GM12878 (cell line): ENCODE measurements at regions not wholly inside any gene's neighbourhood (a gene's known extent, or its start where the extent isn't known, plus 50 kb on each side); places are given as distances from the start of the nearest gene placed in this dataset.

ENCODE experiments used
- ATAC-seq: fragments of 200-7000 bp; cut with Tn5 transposase; 3 replicates; pipeline ENCODE4 v1.9.1; 2020; ENCODE audit warnings: mild to moderate bottlenecking, moderate library complexity
- BruUV-seq: library from RNA; stranded (reverse); fragments of 400-500 nt; replicated peaks from 2 replicates; lab custom pipeline; 2021; lab: Mats Ljungman, UMichigan
- CTCF ChIA-PET: fragments of 300-600 bp; sonication (Branson Sonifier 250); formaldehyde crosslinking; extraction: SDS; loops from one replicate; lab custom pipeline; 2021; ENCODE audit warnings: inconsistent platforms; lab: Yijun Ruan, JAX
- POLR2A ChIA-PET: fragments of 350-600 bp; formaldehyde crosslinking; extraction: SDS; loops from one replicate; lab custom pipeline; 2021; ENCODE audit warnings: inconsistent platforms; lab: Charles Lee
- RAD21 ChIA-PET: fragments of 300-600 bp; sonication (Branson Sonifier 250); formaldehyde crosslinking; loops from one replicate; lab custom pipeline; 2023; ENCODE audit warnings: antibody characterized with exemption; ENCODE audit not compliant: unreplicated experiment; lab: Charles Lee
- SMC1A ChIA-PET: fragments of 300-600 bp; sonication (Branson Sonifier 250); formaldehyde crosslinking; loops from one replicate; lab custom pipeline; 2023; ENCODE audit not compliant: unreplicated experiment, uncharacterized antibody; lab: Charles Lee
- DNase-seq: peaks from one replicate; pipeline ENCODE4 v3.0.0-alpha.2; 2011; ENCODE audit warnings: low read depth, low spot score
- FAIRE-seq: peaks from 3 replicates; lab custom pipeline; 2011; peaks lifted over from hg19 to GRCh38; lab: Jason Lieb, UNC
- H2AFZ ChIP-seq: 2 replicates; pipeline ENCODE4 v1.6.0; 2011; ENCODE audit warnings: low read depth, low read length, control low read depth; ENCODE audit not compliant: control insufficient read depth
- H3K27ac ChIP-seq: 2 replicates; pipeline ENCODE4 v1.5.1; 2011; ENCODE audit warnings: control low read depth; ENCODE audit not compliant: control insufficient read depth, insufficient read depth
- H3K27me3 ChIP-seq, 2 experiments: replicated peaks in 1 of 2; 2 replicates each; pipeline versions ENCODE4 v1.6.0 to v1.6.1; 2011; ENCODE audit warnings: low read length in 1 of 2; ENCODE audit not compliant: control insufficient read depth in 2 of 2, insufficient read depth in 2 of 2
- H3K36me3 ChIP-seq, 2 experiments: 2 replicates each; pipeline ENCODE4 v1.5.1; 2011; ENCODE audit warnings: low read length in 1 of 2; ENCODE audit not compliant: control insufficient read depth in 2 of 2, insufficient read depth in 2 of 2
- H3K4me1 ChIP-seq: 2 replicates; pipeline ENCODE4 v1.6.1; 2011; ENCODE audit warnings: mild to moderate bottlenecking, low read length, moderate library complexity, mixed read lengths; ENCODE audit not compliant: control insufficient read depth, insufficient read depth
- H3K4me2 ChIP-seq: 2 replicates; pipeline ENCODE4 v1.6.0; 2011; ENCODE audit warnings: control low read depth; ENCODE audit not compliant: control insufficient read depth, insufficient read depth
- H3K4me3 ChIP-seq: fragments of 200-600 bp; sonication (generic); 2 replicates; pipeline ENCODE4 v1.5.1; 2016
- H3K79me2 ChIP-seq: 2 replicates; pipeline ENCODE4 v1.6.0; 2011; ENCODE audit warnings: low read length; ENCODE audit not compliant: control insufficient read depth, insufficient read depth
- H3K9ac ChIP-seq: 2 replicates; pipeline ENCODE4 v1.8.0; 2011; ENCODE audit warnings: low read length, control low read depth, mixed read lengths; ENCODE audit not compliant: control insufficient read depth, insufficient read depth
- H3K9me3 ChIP-seq: replicated peaks from 3 replicates; pipeline ENCODE4 v1.5.1; 2011; ENCODE audit warnings: mild to moderate bottlenecking, low read length; ENCODE audit not compliant: control insufficient read depth, insufficient read depth
- H4K20me1 ChIP-seq: 2 replicates; pipeline ENCODE4 v1.6.0; 2011; ENCODE audit not compliant: control insufficient read depth, insufficient read depth
- ASH2L ChIP-seq: fragments of 300-600, 200-600 bp; sonication (generic); IDR thresholded peaks from 2 replicates; pipeline ENCODE4 v1.6.1; 2017; ENCODE audit warnings: low read depth, mild to moderate bottlenecking, borderline replicate concordance
- BCLAF1 ChIP-seq: fragments of 450-650 bp; IDR thresholded peaks from 2 replicates; pipeline ENCODE4 v1.6.1; 2017; ENCODE audit warnings: antibody characterized with exemption, mild to moderate bottlenecking, moderate library complexity
- ETV6 ChIP-seq, 2 experiments: fragments of 450-650 bp in 1 of 2; IDR thresholded peaks in 1 of 2; conservative IDR thresholded peaks in 1 of 2; 2 replicates each; pipeline ENCODE4 v1.6.1; 2014; ENCODE audit warnings: antibody characterized with exemption in 1 of 2, borderline replicate concordance in 1 of 2, low read depth in 1 of 2, mild to moderate bottlenecking in 1 of 2, moderate library complexity in 1 of 2
- FOXM1 ChIP-seq: IDR thresholded peaks from 2 replicates; pipeline ENCODE4 v1.6.1; 2012; ENCODE audit warnings: low read depth, mild to moderate bottlenecking, inconsistent platforms, low read length, moderate library complexity
- HCFC1 ChIP-seq: fragments of 150-350 bp; IDR thresholded peaks from 2 replicates; pipeline ENCODE4 v1.6.1; 2014; ENCODE audit warnings: low read length
- IRF4 ChIP-seq: IDR thresholded peaks from 2 replicates; pipeline ENCODE4 v1.6.1; 2011; ENCODE audit warnings: low read depth, low read length
- MYB ChIP-seq: fragments of 150-350 bp; IDR thresholded peaks from 2 replicates; pipeline ENCODE4 v1.6.1; 2014; ENCODE audit warnings: mild to moderate bottlenecking, low read depth, low read length, borderline replicate concordance
- NBN ChIP-seq: fragments of 450-650 bp; IDR thresholded peaks from 2 replicates; pipeline ENCODE4 v1.6.1; 2016
- PBX3 ChIP-seq: IDR thresholded peaks from 2 replicates; pipeline ENCODE4 v1.6.1; 2011; ENCODE audit warnings: mild to moderate bottlenecking, low read depth, low read length, moderate library complexity; ENCODE audit not compliant: insufficient replicate concordance
- POLR2A ChIP-seq: IDR thresholded peaks from 2 replicates; pipeline ENCODE4 v1.6.1; 2011; ENCODE audit warnings: low read depth, mild to moderate bottlenecking, low read length
- POLR2AphosphoS2 ChIP-seq: IDR thresholded peaks from 2 replicates; pipeline ENCODE4 v1.6.1; 2011; ENCODE audit warnings: low read depth, mild to moderate bottlenecking, low read length, improper control_type of control experiment, moderate library complexity
- POLR2AphosphoS5 ChIP-seq: IDR thresholded peaks from 2 replicates; pipeline ENCODE4 v1.6.1; 2011; ENCODE audit warnings: mild to moderate bottlenecking, low read length, inconsistent platforms
- SIN3A ChIP-seq: IDR thresholded peaks from 2 replicates; pipeline ENCODE4 v1.6.1; 2012; ENCODE audit warnings: low read depth, low read length, improper control_type of control experiment
- SP1 ChIP-seq: IDR thresholded peaks from one replicate; pipeline ENCODE4 v1.6.1; 2011; ENCODE audit warnings: low read depth, low read length
- WRNIP1 ChIP-seq: IDR thresholded peaks from 2 replicates; pipeline ENCODE4 v1.6.1; 2011; ENCODE audit warnings: low read depth, low read length, improper control_type of control experiment, borderline replicate concordance
- ZNF217 ChIP-seq: fragments of 450-650 bp; IDR thresholded peaks from 2 replicates; pipeline ENCODE4 v1.6.1; 2017; ENCODE audit warnings: antibody characterized with exemption, mild to moderate bottlenecking
- WGBS: methylation state at CpG from one replicate; pipeline ENCODE4 v1.1.6; 2016; ENCODE audit warnings: low lambda C conversion rate; ENCODE audit not compliant: insufficient replicate concordance, insufficient coverage; ENCODE audit errors: missing lambda C conversion rate; 5-methylcytosine and 5-hydroxymethylcytosine counted together
- in situ Hi-C: fragments of 300-500 bp; cut with MboI; formaldehyde crosslinking; loops from 9 replicates; pipeline ENCODE4 v1.14.3; 2018; ENCODE audit warnings: mixed read lengths
- intact Hi-C: fragments of 100-400 bp; cut with micrococcal nuclease; formaldehyde crosslinking; loops from one replicate; pipeline ENCODE4 v1.14.2; 2022; ENCODE audit not compliant: unreplicated experiment

- H3K9ac ChIP-seq, result no peak overlapping the region
- no peaks in the 10 kb centered on the region for H3K36me3 ChIP-seq
- no peaks in the 10 kb centered on the region for H4K20me1 ChIP-seq
- ATAC-seq (no peak), FAIRE-seq (no peak), DNase-seq (no peak)
- H2AFZ ChIP-seq, result no peak overlapping the region
- no TSS peak for BruUV-seq
- no peaks in the 10 kb centered on the region for H3K9me3 ChIP-seq
- in situ Hi-C loops (no loop called here), intact Hi-C loops (no loop called here)
- no peak overlapping the region for H3K4me3 ChIP-seq
- RAD21 ChIA-PET, result no interaction called here
- SMC1A ChIA-PET, result no interaction called here
- POLR2A ChIA-PET, result no interaction called here
- CTCF ChIA-PET, result no interaction called here
- TF ChIP-seq MYB (no peak), HCFC1 (no peak), NBN (no peak), WRNIP1 (no peak), SIN3A (no peak), PBX3 (no peak)
- no peaks in the 10 kb centered on the region for H3K4me1 ChIP-seq
- no peak overlapping the region for H3K27ac ChIP-seq
- WGBS, result 0% methylated on average over 2 of the region's 2 CpGs
- H3K4me2 ChIP-seq, result no peak overlapping the region
- no peaks in the 10 kb centered on the region for H3K27me3 ChIP-seq
- H3K79me2 ChIP-seq, result no peaks in the 10 kb centered on the region
Measured at GRCh38 chr9:103707181-103707580, 386.9 kb upstream of the SMC2 start.

GRCh38 chr9:103709366-103709765 lies 384.7 kb upstream of the SMC2 start:
- H3K4me1 ChIP-seq, result no peaks in the 10 kb centered on the region
- no peak for ATAC-seq
- H3K79me2 ChIP-seq, result no peaks in the 10 kb centered on the region
- H3K4me3 ChIP-seq, result no peak overlapping the region
- H3K27me3 ChIP-seq, result no peaks in the 10 kb centered on the region
- ChIA-PET SMC1A (no interaction called here), RAD21 (no interaction called here), CTCF (no interaction called here), POLR2A (no interaction called here)
- H2AFZ ChIP-seq, result no peak overlapping the region
- no peak overlapping the region for H3K27ac ChIP-seq
- FAIRE-seq, result no peak
- no peak overlapping the region for H3K9ac ChIP-seq
- BruUV-seq, result no TSS peak
- intact Hi-C loops (no loop called here), in situ Hi-C loops (no loop called here)
- DNase-seq, result no peak
- no peaks in the 10 kb centered on the region for H3K9me3 ChIP-seq
- H4K20me1 ChIP-seq, result no peaks in the 10 kb centered on the region
- no peak overlapping the region for H3K4me2 ChIP-seq
- no peaks in the 10 kb centered on the region for H3K36me3 ChIP-seq
- TF ChIP-seq FOXM1, result no peak
- no peak for TF ChIP-seq BCLAF1
- TF ChIP-seq IRF4, result no peak
- no peak for TF ChIP-seq POLR2AphosphoS2
- no peak for TF ChIP-seq ASH2L
- TF ChIP-seq SP1, result no peak
- TF ChIP-seq ZNF217, result no peak
- no peak for TF ChIP-seq ETV6 (conservative IDR thresholded peaks at IDR 0.05 in 1 of 2, IDR thresholded peaks at IDR 0.05 in 1 of 2; ENCODE audit: borderline replicate concordance in 1 of 2, low read depth in 1 of 2)
- TF ChIP-seq POLR2AphosphoS5, result no peak
- TF ChIP-seq POLR2A, result no peak
